SK-N-MC (cell line): ENCODE measurements at regions not wholly inside any gene's neighbourhood (a gene's known extent, or its start where the extent isn't known, plus 50 kb on each side); places are given as distances from the start of the nearest gene placed in this dataset.

Experiments
- EZH2 ChIP-seq: fragments of 200-600 bp; sonication (generic); IDR thresholded peaks from one replicate; pipeline ENCODE4 v1.6.1; 2017; ENCODE audit warnings: antibody characterized with exemption
- FOXP2 ChIP-seq: optimal IDR thresholded peaks from 2 replicates; pipeline ENCODE3; 2011; ENCODE audit warnings: mild to moderate bottlenecking, moderate library complexity; ENCODE audit not compliant: insufficient read depth; ENCODE audit errors: extremely low read length, control extremely low read depth
- POLR2AphosphoS5 ChIP-seq: IDR thresholded peaks from 2 replicates; pipeline ENCODE4 v1.6.1; 2012; ENCODE audit warnings: mild to moderate bottlenecking, low read depth, low read length, borderline replicate concordance

- TF ChIP-seq EZH2 (no peak), POLR2AphosphoS5 (no peak), FOXP2 (no peak)
Measured at GRCh38 chr3:72034986-72035385, 250.0 kb upstream of the PROK2 start.
